HEK293 (cell line): ENCODE measurements at regions not wholly inside any gene's neighbourhood (a gene's known extent, or its start where the extent isn't known, plus 50 kb on each side); places are given as distances from the start of the nearest gene placed in this dataset.

Experiments used
- CTCF ChIA-PET: fragments of 350-600 bp; formaldehyde crosslinking; extraction: SDS; loops from one replicate; lab custom pipeline; 2021; ENCODE audit warnings: antibody characterized with exemption; lab: Yijun Ruan, JAX
- POLR2A ChIA-PET: fragments of 300-600 bp; formaldehyde crosslinking; extraction: SDS; loops from one replicate; lab custom pipeline; 2020; ENCODE audit warnings: antibody characterized with exemption, inconsistent platforms; lab: Yijun Ruan, JAX
- H3K27ac ChIP-seq: fragments of 200-500 bp; sonication (Bioruptor generic); 2 replicates; pipeline ENCODE4 v1.5.1; 2014; ENCODE audit warnings: low read depth, low read length, control low read depth, inconsistent platforms; ENCODE audit errors: extremely low read depth
- H3K36me3 ChIP-seq, 2 experiments: fragments of 200-500 bp in 1 of 2; sonication (Bioruptor generic) in 1 of 2; 1 replicate in 1 of 2; 2 replicates in 1 of 2; pipeline ENCODE4 v1.5.1; 2014 to 2017; ENCODE audit warnings: inconsistent platforms in 2 of 2, low read length in 2 of 2; ENCODE audit not compliant: control insufficient read depth in 2 of 2, insufficient read depth in 1 of 2
- H3K4me1 ChIP-seq: fragments of 200-500 bp; sonication (Bioruptor generic); 2 replicates; pipeline ENCODE4 v1.5.1; 2014; ENCODE audit warnings: mild to moderate bottlenecking, low read length, inconsistent platforms; ENCODE audit not compliant: control insufficient read depth, insufficient read depth
- H3K4me3 ChIP-seq: 2 replicates; pipeline ENCODE4 v1.5.1; 2011; ENCODE audit warnings: low read depth, mild to moderate bottlenecking, control low read depth, low read length, moderate library complexity
- H3K9me3 ChIP-seq: fragments of 200-500 bp; sonication (Bioruptor generic); 2 replicates; pipeline ENCODE4 v1.5.1; 2014; ENCODE audit warnings: low read depth, low read length, inconsistent platforms; ENCODE audit not compliant: control insufficient read depth, insufficient read depth
- KLF10 ChIP-seq: fragments of 450-650 bp; IDR thresholded peaks from 2 replicates; pipeline ENCODE4 v1.5.1; 2018; ENCODE audit warnings: missing biosample characterization, mild to moderate bottlenecking, missing genetic modification characterization
- SETDB1 ChIP-seq: IDR thresholded peaks from one replicate; pipeline ENCODE4 v1.6.1; 2017; ENCODE audit warnings: mild to moderate bottlenecking, low read length, moderate library complexity, mixed read lengths; ENCODE audit not compliant: insufficient read length
- ZNF121 ChIP-seq: fragments of 450-650 bp; formaldehyde crosslinking; IDR thresholded peaks from 2 replicates; pipeline ENCODE4 v1.5.1; 2016; ENCODE audit warnings: missing biosample characterization, missing genetic modification characterization
- ZNF239 ChIP-seq: fragments of 450-650 bp; formaldehyde crosslinking; IDR thresholded peaks from 2 replicates; pipeline ENCODE4 v1.5.1; 2016; ENCODE audit warnings: missing biosample characterization, missing genetic modification characterization
- ZNF302 ChIP-seq: fragments of 450-650 bp; formaldehyde crosslinking; IDR thresholded peaks from 2 replicates; pipeline ENCODE4 v1.5.1; 2016; ENCODE audit warnings: missing biosample characterization, missing genetic modification characterization, low read depth
- ZNF544 ChIP-seq: fragments of 450-650 bp; formaldehyde crosslinking; IDR thresholded peaks from 2 replicates; pipeline ENCODE4 v1.5.0; 2017; ENCODE audit warnings: missing biosample characterization, missing genetic modification characterization
- ZNF658 ChIP-seq: fragments of 450-650 bp; formaldehyde crosslinking; IDR thresholded peaks from 2 replicates; pipeline ENCODE4; 2016; ENCODE audit warnings: missing biosample characterization, missing genetic modification characterization
- ZNF837 ChIP-seq: fragments of 450-650 bp; formaldehyde crosslinking; IDR thresholded peaks from 2 replicates; pipeline ENCODE4 v1.5.1; 2016; ENCODE audit warnings: missing biosample characterization, missing genetic modification characterization
- ZSCAN16 ChIP-seq: fragments of 450-650 bp; formaldehyde crosslinking; IDR thresholded peaks from 2 replicates; pipeline ENCODE4 v1.5.1; 2016; ENCODE audit warnings: missing biosample characterization, missing genetic modification characterization
- TF ChIP-seq, protein P1 (sequence below): fragments of 450-650 bp; formaldehyde crosslinking; IDR thresholded peaks from 2 replicates; pipeline ENCODE4 v1.5.1; 2017; ENCODE audit warnings: missing biosample characterization, missing genetic modification characterization
- TF ChIP-seq, protein P2 (sequence below): fragments of 450-650 bp; formaldehyde crosslinking; IDR thresholded peaks from 2 replicates; pipeline ENCODE4 v1.5.1; 2016; ENCODE audit warnings: missing biosample characterization, missing genetic modification characterization
- TF ChIP-seq, protein P3 (sequence below): fragments of 450-650 bp; formaldehyde crosslinking; IDR thresholded peaks from 2 replicates; pipeline ENCODE4 v1.5.1; 2016; ENCODE audit warnings: missing biosample characterization, missing genetic modification characterization
- TF ChIP-seq, protein P4 (sequence below): fragments of 450-650 bp; formaldehyde crosslinking; IDR thresholded peaks from 2 replicates; pipeline ENCODE4 v1.5.1; 2016; ENCODE audit warnings: missing biosample characterization, missing genetic modification characterization
- TF ChIP-seq, protein P5 (sequence below): fragments of 450-650 bp; formaldehyde crosslinking; IDR thresholded peaks from 2 replicates; pipeline ENCODE4 v1.5.1; 2016; ENCODE audit warnings: missing biosample characterization, missing genetic modification characterization
- TF ChIP-seq, protein P6 (sequence below): fragments of 450-650 bp; formaldehyde crosslinking; IDR thresholded peaks from 2 replicates; pipeline ENCODE4 v1.5.1; 2016; ENCODE audit warnings: missing biosample characterization, missing genetic modification characterization

DNA sequence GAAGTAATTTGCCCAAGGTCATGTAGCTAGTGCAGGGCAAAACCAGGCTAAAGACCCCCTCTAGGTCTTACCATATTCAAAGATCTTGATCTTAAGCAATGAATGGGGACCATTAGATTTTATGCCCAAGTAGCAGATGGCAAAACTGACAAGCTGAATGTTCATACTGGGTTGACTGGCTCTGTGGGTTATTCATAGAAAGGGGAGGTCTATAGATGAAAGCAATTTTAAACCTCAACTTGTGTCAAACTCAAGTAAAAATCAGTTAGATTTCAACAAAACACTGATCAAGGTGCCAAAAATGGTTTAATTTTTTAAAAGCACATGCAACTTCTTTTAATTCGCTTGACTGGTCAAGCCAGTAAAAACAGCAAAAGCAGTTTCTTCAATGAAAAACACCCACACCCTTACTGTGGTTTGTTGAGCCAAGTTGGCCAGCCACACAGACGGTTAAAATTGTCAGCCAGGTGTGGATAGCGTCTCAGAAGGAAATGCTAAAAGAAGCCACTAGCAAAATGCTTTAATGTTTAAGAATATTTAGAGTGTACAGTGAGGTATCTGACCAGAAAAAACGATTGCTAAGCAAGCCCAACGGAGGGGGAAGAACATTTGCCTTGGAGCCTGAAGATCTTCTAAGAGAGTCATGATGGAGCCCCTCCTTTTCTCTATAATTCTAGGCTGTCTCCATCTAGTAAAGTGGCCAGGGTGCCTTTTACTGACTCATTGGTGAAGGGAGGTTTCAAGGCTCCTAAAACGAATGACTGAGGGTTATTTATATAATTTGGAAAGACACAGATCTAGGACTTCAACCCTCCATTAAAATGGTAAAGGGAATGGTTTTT lies 539.6 kb upstream of the CLINT1 start:
- H3K27ac ChIP-seq = no peak overlapping the region
- H3K4me3 ChIP-seq = no peak overlapping the region
- ChIA-PET CTCF (no interaction called here), POLR2A (no interaction called here)
- no peaks in the 10 kb centered on the region for H3K36me3 ChIP-seq
- H3K9me3 ChIP-seq = no peaks in the 10 kb centered on the region
- no peaks in the 10 kb centered on the region for H3K4me1 ChIP-seq
- TF ChIP-seq, protein P1, sequence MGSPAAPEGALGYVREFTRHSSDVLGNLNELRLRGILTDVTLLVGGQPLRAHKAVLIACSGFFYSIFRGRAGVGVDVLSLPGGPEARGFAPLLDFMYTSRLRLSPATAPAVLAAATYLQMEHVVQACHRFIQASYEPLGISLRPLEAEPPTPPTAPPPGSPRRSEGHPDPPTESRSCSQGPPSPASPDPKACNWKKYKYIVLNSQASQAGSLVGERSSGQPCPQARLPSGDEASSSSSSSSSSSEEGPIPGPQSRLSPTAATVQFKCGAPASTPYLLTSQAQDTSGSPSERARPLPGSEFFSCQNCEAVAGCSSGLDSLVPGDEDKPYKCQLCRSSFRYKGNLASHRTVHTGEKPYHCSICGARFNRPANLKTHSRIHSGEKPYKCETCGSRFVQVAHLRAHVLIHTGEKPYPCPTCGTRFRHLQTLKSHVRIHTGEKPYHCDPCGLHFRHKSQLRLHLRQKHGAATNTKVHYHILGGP (tag by site-specific recombination) = no peak
- TF ChIP-seq KLF10 = no peak
- no peak for TF ChIP-seq SETDB1
- TF ChIP-seq ZNF544 (tag by site-specific recombination) = no peak
- TF ChIP-seq ZNF302 (tag by site-specific recombination) = no peak
- TF ChIP-seq ZNF239 (tag by site-specific recombination) = no peak
- TF ChIP-seq, protein P2, sequence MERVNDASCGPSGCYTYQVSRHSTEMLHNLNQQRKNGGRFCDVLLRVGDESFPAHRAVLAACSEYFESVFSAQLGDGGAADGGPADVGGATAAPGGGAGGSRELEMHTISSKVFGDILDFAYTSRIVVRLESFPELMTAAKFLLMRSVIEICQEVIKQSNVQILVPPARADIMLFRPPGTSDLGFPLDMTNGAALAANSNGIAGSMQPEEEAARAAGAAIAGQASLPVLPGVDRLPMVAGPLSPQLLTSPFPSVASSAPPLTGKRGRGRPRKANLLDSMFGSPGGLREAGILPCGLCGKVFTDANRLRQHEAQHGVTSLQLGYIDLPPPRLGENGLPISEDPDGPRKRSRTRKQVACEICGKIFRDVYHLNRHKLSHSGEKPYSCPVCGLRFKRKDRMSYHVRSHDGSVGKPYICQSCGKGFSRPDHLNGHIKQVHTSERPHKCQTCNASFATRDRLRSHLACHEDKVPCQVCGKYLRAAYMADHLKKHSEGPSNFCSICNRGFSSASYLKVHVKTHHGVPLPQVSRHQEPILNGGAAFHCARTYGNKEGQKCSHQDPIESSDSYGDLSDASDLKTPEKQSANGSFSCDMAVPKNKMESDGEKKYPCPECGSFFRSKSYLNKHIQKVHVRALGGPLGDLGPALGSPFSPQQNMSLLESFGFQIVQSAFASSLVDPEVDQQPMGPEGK (tag by site-specific recombination) = no peak
- TF ChIP-seq, protein P3, sequence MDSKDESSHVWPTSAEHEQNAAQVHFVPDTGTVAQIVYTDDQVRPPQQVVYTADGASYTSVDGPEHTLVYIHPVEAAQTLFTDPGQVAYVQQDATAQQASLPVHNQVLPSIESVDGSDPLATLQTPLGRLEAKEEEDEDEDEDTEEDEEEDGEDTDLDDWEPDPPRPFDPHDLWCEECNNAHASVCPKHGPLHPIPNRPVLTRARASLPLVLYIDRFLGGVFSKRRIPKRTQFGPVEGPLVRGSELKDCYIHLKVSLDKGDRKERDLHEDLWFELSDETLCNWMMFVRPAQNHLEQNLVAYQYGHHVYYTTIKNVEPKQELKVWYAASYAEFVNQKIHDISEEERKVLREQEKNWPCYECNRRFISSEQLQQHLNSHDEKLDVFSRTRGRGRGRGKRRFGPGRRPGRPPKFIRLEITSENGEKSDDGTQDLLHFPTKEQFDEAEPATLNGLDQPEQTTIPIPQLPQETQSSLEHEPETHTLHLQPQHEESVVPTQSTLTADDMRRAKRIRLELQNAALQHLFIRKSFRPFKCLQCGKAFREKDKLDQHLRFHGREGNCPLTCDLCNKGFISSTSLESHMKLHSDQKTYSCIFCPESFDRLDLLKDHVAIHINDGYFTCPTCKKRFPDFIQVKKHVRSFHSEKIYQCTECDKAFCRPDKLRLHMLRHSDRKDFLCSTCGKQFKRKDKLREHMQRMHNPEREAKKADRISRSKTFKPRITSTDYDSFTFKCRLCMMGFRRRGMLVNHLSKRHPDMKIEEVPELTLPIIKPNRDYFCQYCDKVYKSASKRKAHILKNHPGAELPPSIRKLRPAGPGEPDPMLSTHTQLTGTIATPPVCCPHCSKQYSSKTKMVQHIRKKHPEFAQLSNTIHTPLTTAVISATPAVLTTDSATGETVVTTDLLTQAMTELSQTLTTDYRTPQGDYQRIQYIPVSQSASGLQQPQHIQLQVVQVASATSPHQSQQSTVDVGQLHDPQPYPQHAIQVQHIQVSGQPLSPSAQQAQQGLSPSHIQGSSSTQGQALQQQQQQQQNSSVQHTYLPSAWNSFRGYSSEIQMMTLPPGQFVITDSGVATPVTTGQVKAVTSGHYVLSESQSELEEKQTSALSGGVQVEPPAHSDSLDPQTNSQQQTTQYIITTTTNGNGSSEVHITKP (tag by site-specific recombination) = no peak
- TF ChIP-seq ZNF658 (tag by site-specific recombination) = no peak

DNA sequence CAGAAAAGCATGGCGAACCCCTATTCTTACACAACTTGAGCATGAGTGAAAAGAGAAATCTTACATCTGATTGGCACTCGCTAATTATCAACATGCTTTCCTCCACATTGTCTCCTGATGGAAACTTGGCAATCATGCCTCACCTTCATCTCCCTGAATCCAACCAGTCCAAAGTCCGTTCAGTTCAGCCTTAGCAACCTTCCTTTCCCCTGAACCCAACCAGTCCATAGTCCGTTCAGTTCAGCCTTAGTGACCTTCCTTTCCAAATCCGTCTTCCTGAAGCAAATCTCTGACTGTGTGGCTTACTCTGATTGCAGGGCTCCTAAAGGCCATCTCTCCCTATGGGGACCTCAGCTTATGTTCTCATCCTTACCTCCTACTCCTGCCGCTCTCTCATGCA lies 538.3 kb upstream of the CLINT1 start:
- ChIA-PET CTCF (no interaction called here), POLR2A (no interaction called here)
- no peak overlapping the region for H3K4me3 ChIP-seq
- H3K4me1 ChIP-seq = peaks cover 3% of the 10 kb centered on the region; the same call in 1 of the 2 replicates
- no peaks in the 10 kb centered on the region for H3K9me3 ChIP-seq
- H3K36me3 ChIP-seq = no peaks in the 10 kb centered on the region
- H3K27ac ChIP-seq = no peak overlapping the region
- no peak for TF ChIP-seq ZSCAN16 (tag by site-specific recombination)

DNA sequence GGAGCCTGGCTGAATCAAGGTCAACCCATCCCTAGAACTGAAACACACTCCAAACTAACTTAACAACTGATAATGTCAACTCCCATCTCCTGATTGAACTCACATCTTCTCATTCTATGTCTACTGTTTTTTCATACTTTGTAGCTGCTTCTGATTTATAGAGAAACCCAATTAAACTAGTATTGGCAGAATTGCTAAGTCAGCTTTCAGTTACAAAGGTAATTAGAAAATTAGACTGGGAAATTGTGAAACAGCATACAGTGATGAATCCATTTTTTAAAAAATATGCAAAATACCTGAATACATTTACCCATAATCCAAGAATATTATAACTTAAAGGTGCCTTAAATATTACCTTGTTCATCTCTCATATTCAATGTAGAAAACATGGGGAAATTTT lies 535.2 kb upstream of the CLINT1 start:
- Histone ChIP-seq H3K36me3 (no peaks in the 10 kb centered on the region), H3K27ac (no peak overlapping the region), H3K4me1 (peaks cover 3% of the 10 kb centered on the region; the same call in 1 of the 2 replicates), H3K9me3 (no peaks in the 10 kb centered on the region), H3K4me3 (no peak overlapping the region)
- POLR2A ChIA-PET = no interaction called here
- CTCF ChIA-PET = interaction anchor here (0.6 kb wide), 1 partner anchor 31 kb away, joined by 3 read pairs; no protein-coding TSS in a partner anchor
- TF ChIP-seq, protein P4, sequence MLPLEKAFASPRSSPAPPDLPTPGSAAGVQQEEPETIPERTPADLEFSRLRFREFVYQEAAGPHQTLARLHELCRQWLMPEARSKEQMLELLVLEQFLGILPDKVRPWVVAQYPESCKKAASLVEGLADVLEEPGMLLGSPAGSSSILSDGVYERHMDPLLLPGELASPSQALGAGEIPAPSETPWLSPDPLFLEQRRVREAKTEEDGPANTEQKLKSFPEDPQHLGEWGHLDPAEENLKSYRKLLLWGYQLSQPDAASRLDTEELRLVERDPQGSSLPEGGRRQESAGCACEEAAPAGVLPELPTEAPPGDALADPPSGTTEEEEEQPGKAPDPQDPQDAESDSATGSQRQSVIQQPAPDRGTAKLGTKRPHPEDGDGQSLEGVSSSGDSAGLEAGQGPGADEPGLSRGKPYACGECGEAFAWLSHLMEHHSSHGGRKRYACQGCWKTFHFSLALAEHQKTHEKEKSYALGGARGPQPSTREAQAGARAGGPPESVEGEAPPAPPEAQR = no peak
- TF ChIP-seq, protein P5, sequence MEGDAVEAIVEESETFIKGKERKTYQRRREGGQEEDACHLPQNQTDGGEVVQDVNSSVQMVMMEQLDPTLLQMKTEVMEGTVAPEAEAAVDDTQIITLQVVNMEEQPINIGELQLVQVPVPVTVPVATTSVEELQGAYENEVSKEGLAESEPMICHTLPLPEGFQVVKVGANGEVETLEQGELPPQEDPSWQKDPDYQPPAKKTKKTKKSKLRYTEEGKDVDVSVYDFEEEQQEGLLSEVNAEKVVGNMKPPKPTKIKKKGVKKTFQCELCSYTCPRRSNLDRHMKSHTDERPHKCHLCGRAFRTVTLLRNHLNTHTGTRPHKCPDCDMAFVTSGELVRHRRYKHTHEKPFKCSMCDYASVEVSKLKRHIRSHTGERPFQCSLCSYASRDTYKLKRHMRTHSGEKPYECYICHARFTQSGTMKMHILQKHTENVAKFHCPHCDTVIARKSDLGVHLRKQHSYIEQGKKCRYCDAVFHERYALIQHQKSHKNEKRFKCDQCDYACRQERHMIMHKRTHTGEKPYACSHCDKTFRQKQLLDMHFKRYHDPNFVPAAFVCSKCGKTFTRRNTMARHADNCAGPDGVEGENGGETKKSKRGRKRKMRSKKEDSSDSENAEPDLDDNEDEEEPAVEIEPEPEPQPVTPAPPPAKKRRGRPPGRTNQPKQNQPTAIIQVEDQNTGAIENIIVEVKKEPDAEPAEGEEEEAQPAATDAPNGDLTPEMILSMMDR (tag by site-specific recombination) = no peak
- TF ChIP-seq, protein P6, sequence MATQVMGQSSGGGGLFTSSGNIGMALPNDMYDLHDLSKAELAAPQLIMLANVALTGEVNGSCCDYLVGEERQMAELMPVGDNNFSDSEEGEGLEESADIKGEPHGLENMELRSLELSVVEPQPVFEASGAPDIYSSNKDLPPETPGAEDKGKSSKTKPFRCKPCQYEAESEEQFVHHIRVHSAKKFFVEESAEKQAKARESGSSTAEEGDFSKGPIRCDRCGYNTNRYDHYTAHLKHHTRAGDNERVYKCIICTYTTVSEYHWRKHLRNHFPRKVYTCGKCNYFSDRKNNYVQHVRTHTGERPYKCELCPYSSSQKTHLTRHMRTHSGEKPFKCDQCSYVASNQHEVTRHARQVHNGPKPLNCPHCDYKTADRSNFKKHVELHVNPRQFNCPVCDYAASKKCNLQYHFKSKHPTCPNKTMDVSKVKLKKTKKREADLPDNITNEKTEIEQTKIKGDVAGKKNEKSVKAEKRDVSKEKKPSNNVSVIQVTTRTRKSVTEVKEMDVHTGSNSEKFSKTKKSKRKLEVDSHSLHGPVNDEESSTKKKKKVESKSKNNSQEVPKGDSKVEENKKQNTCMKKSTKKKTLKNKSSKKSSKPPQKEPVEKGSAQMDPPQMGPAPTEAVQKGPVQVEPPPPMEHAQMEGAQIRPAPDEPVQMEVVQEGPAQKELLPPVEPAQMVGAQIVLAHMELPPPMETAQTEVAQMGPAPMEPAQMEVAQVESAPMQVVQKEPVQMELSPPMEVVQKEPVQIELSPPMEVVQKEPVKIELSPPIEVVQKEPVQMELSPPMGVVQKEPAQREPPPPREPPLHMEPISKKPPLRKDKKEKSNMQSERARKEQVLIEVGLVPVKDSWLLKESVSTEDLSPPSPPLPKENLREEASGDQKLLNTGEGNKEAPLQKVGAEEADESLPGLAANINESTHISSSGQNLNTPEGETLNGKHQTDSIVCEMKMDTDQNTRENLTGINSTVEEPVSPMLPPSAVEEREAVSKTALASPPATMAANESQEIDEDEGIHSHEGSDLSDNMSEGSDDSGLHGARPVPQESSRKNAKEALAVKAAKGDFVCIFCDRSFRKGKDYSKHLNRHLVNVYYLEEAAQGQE = no peak
- TF ChIP-seq ZNF121 (tag by site-specific recombination) (no peak), ZNF837 (tag by site-specific recombination) (no peak)
